Panc1 (cell line): ENCODE measurements at regions not wholly inside any gene's neighbourhood (a gene's known extent, or its start where the extent isn't known, plus 50 kb on each side); places are given as distances from the start of the nearest gene placed in this dataset.

ENCODE experiments used
- ATAC-seq: fragments of 200-7000 bp; cut with Tn5 transposase; 2 replicates; pipeline ENCODE4 v1.9.1; 2020; ENCODE audit warnings: mild to moderate bottlenecking, moderate library complexity
- BruUV-seq: library from RNA; stranded (reverse); fragments of 400-500 nt; replicated peaks from 2 replicates; lab custom pipeline; 2021; lab: Mats Ljungman, UMichigan
- CTCF ChIA-PET: fragments of 300-600 bp; sonication (Branson Sonifier 250); formaldehyde crosslinking; loops from one replicate; lab custom pipeline; 2022; ENCODE audit warnings: antibody characterized with exemption; lab: Charles Lee
- POLR2A ChIA-PET: fragments of 300-600 bp; sonication (Branson Sonifier 250); formaldehyde crosslinking; loops from one replicate; lab custom pipeline; 2022; ENCODE audit warnings: antibody characterized with exemption; lab: Charles Lee
- DNase-seq: peaks from one replicate; pipeline ENCODE4 v3.0.0-alpha.2; 2010; ENCODE audit warnings: low read depth, low spot score
- H3K27ac ChIP-seq: 2 replicates; pipeline ENCODE4 v1.5.1; 2011; ENCODE audit warnings: mild to moderate bottlenecking, low read length, inconsistent platforms
- H3K27me3 ChIP-seq: fragments of 200-500 bp; sonication (Bioruptor generic); 2 replicates; pipeline ENCODE4 v1.6.0; 2014; ENCODE audit warnings: low read length, inconsistent platforms; ENCODE audit not compliant: control insufficient read depth, insufficient read depth
- H3K36me3 ChIP-seq: fragments of 200-500 bp; sonication (Bioruptor generic); 2 replicates; pipeline ENCODE4 v1.5.1; 2014; ENCODE audit warnings: inconsistent platforms, mild to moderate bottlenecking, low read length, moderate library complexity; ENCODE audit not compliant: control insufficient read depth, insufficient read depth
- H3K4me1 ChIP-seq: 2 replicates; pipeline ENCODE4 v1.5.1; 2011; ENCODE audit warnings: inconsistent platforms, mild to moderate bottlenecking, low read length, moderate library complexity; ENCODE audit not compliant: control insufficient read depth, insufficient read depth
- H3K4me3 ChIP-seq, 2 experiments: 2 replicates each; pipeline ENCODE4 v1.5.1; 2011 to 2012; ENCODE audit warnings: low read depth in 2 of 2, low read length in 2 of 2, mild to moderate bottlenecking in 2 of 2, inconsistent platforms in 1 of 2, moderate library complexity in 1 of 2
- H3K9me3 ChIP-seq: fragments of 200-500 bp; sonication (Bioruptor generic); 2 replicates; pipeline ENCODE4 v1.5.1; 2014; ENCODE audit warnings: low read depth, mild to moderate bottlenecking, inconsistent platforms, low read length, moderate library complexity; ENCODE audit not compliant: control insufficient read depth, insufficient read depth
- POLR2AphosphoS5 ChIP-seq: IDR thresholded peaks from 2 replicates; pipeline ENCODE4 v1.6.1; 2012; ENCODE audit warnings: mild to moderate bottlenecking, low read depth, low read length, moderate library complexity
- REST ChIP-seq, 2 experiments: IDR thresholded peaks; 2 replicates each; pipeline ENCODE4 v1.6.1; 2011 to 2012; ENCODE audit warnings: low read depth in 2 of 2, control low read depth in 1 of 2, low read length in 1 of 2, mild to moderate bottlenecking in 1 of 2, moderate library complexity in 1 of 2; ENCODE audit not compliant: insufficient read depth in 1 of 2
- SIN3A ChIP-seq: IDR thresholded peaks from 2 replicates; pipeline ENCODE4 v1.6.1; 2012; ENCODE audit warnings: low read depth, mild to moderate bottlenecking, low read length, moderate library complexity, borderline replicate concordance; ENCODE audit not compliant: insufficient read depth
- TCF7L2 ChIP-seq: IDR thresholded peaks from 2 replicates; pipeline ENCODE4 v1.6.1; 2011; ENCODE audit warnings: mild to moderate bottlenecking, low read depth, low read length, inconsistent platforms
- in situ Hi-C: cut with HindIII; loops from 2 replicates; pipeline ENCODE4 v1.10.0; 2016; ENCODE audit warnings: low sequenced_read_pairs, low pct_unique_long_range_greater_than_20kb
- intact Hi-C: fragments of 100-400 bp; cut with micrococcal nuclease; formaldehyde crosslinking; loops from one replicate; pipeline ENCODE4 v1.10.0; 2022; ENCODE audit not compliant: unreplicated experiment
- TF ChIP-seq, protein P1 (sequence below): fragments of 450-650 bp; IDR thresholded peaks from 2 replicates; pipeline ENCODE4 v1.5.1; 2017; ENCODE audit warnings: mild to moderate bottlenecking

DNA sequence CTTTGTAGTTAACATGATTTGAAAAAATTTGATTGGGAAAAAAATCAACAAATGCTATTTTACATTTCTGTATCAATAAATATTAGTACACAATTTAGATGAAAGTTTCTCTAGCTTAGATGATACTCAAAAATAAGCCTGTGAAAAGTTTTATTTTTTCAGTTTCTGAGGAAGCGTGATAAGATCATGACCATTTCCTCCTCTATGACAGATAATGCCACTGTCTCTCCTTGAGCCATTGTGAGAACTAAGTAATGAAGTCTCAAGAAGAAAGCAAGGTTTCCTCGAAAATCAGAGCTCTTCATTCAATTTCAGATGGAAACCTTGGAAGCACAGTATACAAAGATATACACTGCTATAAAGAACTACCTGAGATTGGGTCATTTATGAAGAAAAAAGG, 395.0 kb downstream of the HDGFL1 start:
- Histone ChIP-seq H3K27ac (no peak overlapping the region), H3K9me3 (no peaks in the 10 kb centered on the region), H3K36me3 (no peaks in the 10 kb centered on the region), H3K27me3 (no peaks in the 10 kb centered on the region), H3K4me1 (no peaks in the 10 kb centered on the region), H3K4me3 (no peak overlapping the region)
- POLR2A ChIA-PET = interaction anchor here (0.5 kb wide), 1 partner anchor 1371 kb away, joined by 12 read pairs; the partner anchor contains the start of gene SOX4
- DNase-seq = no peak
- no peak for ATAC-seq
- CTCF ChIA-PET = no interaction called here
- in situ Hi-C loops (no loop called here), intact Hi-C loops (no loop called here)
- BruUV-seq = no TSS peak
- TF ChIP-seq SIN3A = no peak
- TF ChIP-seq POLR2AphosphoS5 = no peak
- TF ChIP-seq TCF7L2 = no peak

GRCh38 chr6:22965889-22966288, 396.5 kb downstream of the HDGFL1 start:
- no peaks in the 10 kb centered on the region for H3K36me3 ChIP-seq
- intact Hi-C loops (no loop called here), in situ Hi-C loops (no loop called here)
- ATAC-seq (no peak), DNase-seq (no peak)
- ChIA-PET POLR2A (no interaction called here), CTCF (no interaction called here)
- no peak overlapping the region for H3K4me3 ChIP-seq
- no peaks in the 10 kb centered on the region for H3K9me3 ChIP-seq
- H3K4me1 ChIP-seq = no peaks in the 10 kb centered on the region
- BruUV-seq = no TSS peak
- H3K27ac ChIP-seq = no peak overlapping the region
- H3K27me3 ChIP-seq = no peaks in the 10 kb centered on the region
- no peak for TF ChIP-seq POLR2AphosphoS5
- no peak for TF ChIP-seq SIN3A
- TF ChIP-seq, protein P1, sequence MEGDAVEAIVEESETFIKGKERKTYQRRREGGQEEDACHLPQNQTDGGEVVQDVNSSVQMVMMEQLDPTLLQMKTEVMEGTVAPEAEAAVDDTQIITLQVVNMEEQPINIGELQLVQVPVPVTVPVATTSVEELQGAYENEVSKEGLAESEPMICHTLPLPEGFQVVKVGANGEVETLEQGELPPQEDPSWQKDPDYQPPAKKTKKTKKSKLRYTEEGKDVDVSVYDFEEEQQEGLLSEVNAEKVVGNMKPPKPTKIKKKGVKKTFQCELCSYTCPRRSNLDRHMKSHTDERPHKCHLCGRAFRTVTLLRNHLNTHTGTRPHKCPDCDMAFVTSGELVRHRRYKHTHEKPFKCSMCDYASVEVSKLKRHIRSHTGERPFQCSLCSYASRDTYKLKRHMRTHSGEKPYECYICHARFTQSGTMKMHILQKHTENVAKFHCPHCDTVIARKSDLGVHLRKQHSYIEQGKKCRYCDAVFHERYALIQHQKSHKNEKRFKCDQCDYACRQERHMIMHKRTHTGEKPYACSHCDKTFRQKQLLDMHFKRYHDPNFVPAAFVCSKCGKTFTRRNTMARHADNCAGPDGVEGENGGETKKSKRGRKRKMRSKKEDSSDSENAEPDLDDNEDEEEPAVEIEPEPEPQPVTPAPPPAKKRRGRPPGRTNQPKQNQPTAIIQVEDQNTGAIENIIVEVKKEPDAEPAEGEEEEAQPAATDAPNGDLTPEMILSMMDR = no peak
- TF ChIP-seq TCF7L2 = no peak
- no peak for TF ChIP-seq REST (IDR thresholded peaks at IDR 0.05; ENCODE audit: insufficient read depth in 1 of 2, low read depth in 2 of 2, low read length in 1 of 2)

DNA sequence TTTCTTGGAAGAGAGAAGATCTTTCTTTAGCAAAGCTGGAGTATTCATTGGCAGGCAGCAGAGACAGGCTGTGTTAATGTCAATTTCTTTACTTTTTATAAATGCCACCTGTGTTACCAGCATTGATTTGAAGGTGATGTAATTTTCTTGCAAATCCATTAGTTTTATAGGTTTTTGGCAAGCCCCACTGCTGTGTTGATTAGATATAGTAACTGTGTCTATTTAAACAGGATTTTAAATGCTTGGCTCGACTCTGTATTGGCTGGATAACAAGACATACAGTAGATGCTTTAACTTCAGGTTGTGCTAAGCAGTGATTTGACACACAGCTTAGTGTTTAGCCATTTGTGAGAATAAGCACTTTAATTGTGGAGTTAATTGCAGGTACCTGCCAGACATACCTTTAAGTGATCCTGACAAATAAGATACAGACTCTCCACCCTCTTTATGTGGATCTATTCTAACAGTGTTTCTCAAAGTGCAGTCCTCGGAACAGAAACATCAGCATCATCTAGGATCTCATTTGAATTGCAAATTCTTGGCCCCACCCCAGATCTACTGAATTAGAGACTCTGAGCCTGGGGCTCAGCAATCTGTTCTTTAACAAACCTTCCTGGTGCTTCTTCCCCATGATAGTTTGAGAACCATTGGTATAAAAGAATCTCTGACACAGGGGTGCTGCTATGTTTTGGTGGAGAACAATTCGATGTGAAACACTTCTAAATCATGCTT, 397.5 kb downstream of the HDGFL1 start:
- CTCF ChIA-PET = no interaction called here
- Histone ChIP-seq H3K4me3 (no peak overlapping the region), H3K27ac (no peak overlapping the region), H3K4me1 (no peaks in the 10 kb centered on the region), H3K27me3 (no peaks in the 10 kb centered on the region), H3K9me3 (no peaks in the 10 kb centered on the region), H3K36me3 (no peaks in the 10 kb centered on the region)
- ATAC-seq = no peak
- DNase-seq = no peak
- BruUV-seq = no TSS peak
- TF ChIP-seq REST (IDR thresholded peaks at IDR 0.05; ENCODE audit: insufficient read depth in 1 of 2, low read depth in 2 of 2, low read length in 1 of 2) (no peak), POLR2AphosphoS5 (no peak), SIN3A (no peak), TCF7L2 (no peak)
- TF ChIP-seq, protein P1 = no peak
- in situ Hi-C loops (no loop called here), intact Hi-C loops (no loop called here)
- POLR2A ChIA-PET = no interaction called here
